ENCODE measurements at regions not wholly inside any gene's neighbourhood (a gene's known extent, or its start where the extent isn't known, plus 50 kb on each side); places are given as distances from the start of the nearest gene placed in this dataset.

DNA sequence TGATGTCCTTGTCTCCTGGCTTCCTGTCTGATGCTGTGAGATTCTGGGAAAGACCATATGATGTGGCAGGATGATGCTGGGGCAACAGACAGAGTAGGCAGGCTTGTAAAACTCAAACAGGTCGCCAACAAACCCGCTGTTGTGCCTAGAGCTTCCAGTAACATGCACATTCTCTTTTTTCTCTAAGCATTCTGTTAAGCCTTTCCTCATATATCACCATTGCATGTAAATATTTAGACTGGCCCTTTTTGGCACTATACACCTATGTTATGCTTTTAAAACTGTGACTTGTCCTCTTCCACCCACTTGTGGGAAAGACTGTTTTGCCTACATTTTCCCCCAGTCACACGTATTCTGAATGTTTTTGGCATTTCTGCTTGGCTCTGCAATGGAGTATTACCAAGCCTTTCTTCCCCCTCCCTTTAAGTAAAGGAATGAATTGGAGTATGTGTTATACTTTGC, 250.4 kb upstream of the TANK start (continued):
- TF ChIP-seq, protein P1, sequence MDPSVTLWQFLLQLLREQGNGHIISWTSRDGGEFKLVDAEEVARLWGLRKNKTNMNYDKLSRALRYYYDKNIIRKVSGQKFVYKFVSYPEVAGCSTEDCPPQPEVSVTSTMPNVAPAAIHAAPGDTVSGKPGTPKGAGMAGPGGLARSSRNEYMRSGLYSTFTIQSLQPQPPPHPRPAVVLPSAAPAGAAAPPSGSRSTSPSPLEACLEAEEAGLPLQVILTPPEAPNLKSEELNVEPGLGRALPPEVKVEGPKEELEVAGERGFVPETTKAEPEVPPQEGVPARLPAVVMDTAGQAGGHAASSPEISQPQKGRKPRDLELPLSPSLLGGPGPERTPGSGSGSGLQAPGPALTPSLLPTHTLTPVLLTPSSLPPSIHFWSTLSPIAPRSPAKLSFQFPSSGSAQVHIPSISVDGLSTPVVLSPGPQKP (IDR thresholded peaks at IDR 0.05; ENCODE audit: low read depth, low read length): no peak
- no peak for TF ChIP-seq ZNF302 (CRISPR knock-in tag; IDR thresholded peaks at IDR 0.05)
- no peak for TF ChIP-seq JUN (IDR thresholded peaks at IDR 0.05)
- TF ChIP-seq HOXB5 (CRISPR knock-in tag; IDR thresholded peaks at IDR 0.05): no peak
- TF ChIP-seq FOXS1 (CRISPR knock-in tag; IDR thresholded peaks at IDR 0.05): no peak
- no peak for TF ChIP-seq RCOR1 (IDR thresholded peaks at IDR 0.05; ENCODE audit: low read depth, low read length)
- no peak for TF ChIP-seq KDM1A (IDR thresholded peaks at IDR 0.05; ENCODE audit: low read depth)
- TF ChIP-seq, protein P2, sequence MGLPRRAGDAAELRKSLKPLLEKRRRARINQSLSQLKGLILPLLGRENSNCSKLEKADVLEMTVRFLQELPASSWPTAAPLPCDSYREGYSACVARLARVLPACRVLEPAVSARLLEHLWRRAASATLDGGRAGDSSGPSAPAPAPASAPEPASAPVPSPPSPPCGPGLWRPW (IDR thresholded peaks at IDR 0.05): no peak
- no peak for TF ChIP-seq GATA3 (IDR thresholded peaks at IDR 0.05; ENCODE audit: borderline replicate concordance)

DNA sequence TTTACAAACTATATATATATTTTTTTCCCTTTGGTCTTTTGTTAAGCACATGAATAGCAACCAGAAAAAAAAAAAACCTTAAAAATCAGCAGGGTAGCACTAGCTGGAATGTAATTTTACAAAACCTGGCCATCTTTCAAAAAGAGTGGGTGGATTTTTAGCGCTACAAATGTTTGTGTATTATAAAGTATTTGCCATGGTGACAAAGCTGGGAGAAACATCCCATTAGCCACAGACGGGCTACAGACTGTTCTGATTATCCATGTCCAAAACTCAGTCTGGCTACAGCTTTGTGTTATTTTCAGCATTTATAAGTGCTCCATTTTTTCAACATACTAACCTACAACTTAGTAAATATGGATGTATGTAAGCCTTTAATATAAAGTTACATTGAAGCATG, 249.5 kb upstream of the TANK start:
- TF ChIP-seq POLR2A (IDR thresholded peaks at IDR 0.05; ENCODE audit: low read length): no peak
- TF ChIP-seq MYC (IDR thresholded peaks at IDR 0.05; ENCODE audit: borderline replicate concordance, low read length): no peak
- TF ChIP-seq PHF8 (IDR thresholded peaks at IDR 0.05; ENCODE audit: borderline replicate concordance, low read depth): no peak
- TF ChIP-seq KDM5A (IDR thresholded peaks at IDR 0.05): no peak
- no peak for TF ChIP-seq FOXS1 (CRISPR knock-in tag; IDR thresholded peaks at IDR 0.05)
- no peak for TF ChIP-seq HOXB5 (CRISPR knock-in tag; IDR thresholded peaks at IDR 0.05)
- Histone ChIP-seq H3K9me3 (no peaks in the 10 kb centered on the region), H3K4me3 (no peak overlapping the region), H3K4me1 (peaks cover 12% of the 10 kb centered on the region; the same call in 2 of the 3 replicates), H3K27ac (no peak overlapping the region), H3K4me2 (no peak overlapping the region)
- ATAC-seq: no peak
- CTCF ChIA-PET: no interaction called here
- FAIRE-seq: no peak
- WGBS (ENCODE audit: missing lambda C conversion rate): 88% methylated on average over 2 of the region's 2 CpGs
- POLR2A ChIA-PET: no interaction called here
- no peak for DNase-seq (ENCODE audit: low read depth in 1 of 2, low spot score in 1 of 2)

DNA sequence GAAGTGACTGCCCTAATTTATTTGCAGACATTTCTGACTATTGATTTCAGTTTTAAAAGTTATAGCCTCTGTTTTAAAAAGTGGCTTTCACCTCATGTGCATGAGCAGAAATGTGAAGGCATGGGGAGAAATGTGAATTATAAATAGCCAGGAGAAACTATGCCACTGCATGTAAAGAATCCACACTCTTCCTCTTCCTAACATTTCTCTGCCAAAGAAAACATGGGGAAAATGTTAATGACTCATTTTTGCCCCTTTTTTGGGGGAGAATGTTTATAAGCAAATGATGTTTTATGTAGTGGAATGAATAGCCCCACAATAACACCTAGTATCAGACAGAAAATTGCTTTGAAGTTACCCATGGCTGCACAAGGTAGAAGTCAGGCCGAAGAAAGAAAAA, 249.0 kb upstream of the TANK start:
- no peak for ATAC-seq
- peaks cover 9% of the 10 kb centered on the region; the same call in 2 of the 3 replicates for H3K4me1 ChIP-seq
- CTCF ChIA-PET: interaction anchor here (0.6 kb wide), 1 partner anchor 181 kb away, joined by 3 read pairs; no protein-coding TSS in a partner anchor
- H3K9me3 ChIP-seq: no peaks in the 10 kb centered on the region
- H3K4me3 ChIP-seq: no peak overlapping the region
- H3K4me2 ChIP-seq: no peak overlapping the region
- H3K27ac ChIP-seq: no peak overlapping the region
- TF ChIP-seq, protein P3, sequence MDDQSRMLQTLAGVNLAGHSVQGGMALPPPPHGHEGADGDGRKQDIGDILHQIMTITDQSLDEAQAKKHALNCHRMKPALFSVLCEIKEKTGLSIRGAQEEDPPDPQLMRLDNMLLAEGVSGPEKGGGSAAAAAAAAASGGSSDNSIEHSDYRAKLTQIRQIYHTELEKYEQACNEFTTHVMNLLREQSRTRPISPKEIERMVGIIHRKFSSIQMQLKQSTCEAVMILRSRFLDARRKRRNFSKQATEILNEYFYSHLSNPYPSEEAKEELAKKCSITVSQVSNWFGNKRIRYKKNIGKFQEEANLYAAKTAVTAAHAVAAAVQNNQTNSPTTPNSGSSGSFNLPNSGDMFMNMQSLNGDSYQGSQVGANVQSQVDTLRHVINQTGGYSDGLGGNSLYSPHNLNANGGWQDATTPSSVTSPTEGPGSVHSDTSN (IDR thresholded peaks at IDR 0.05): no peak
- TF ChIP-seq KDM1A (IDR thresholded peaks at IDR 0.05; ENCODE audit: low read depth): no peak
- WGBS (ENCODE audit: missing lambda C conversion rate): 86% methylated on average over 1 of the region's 1 CpG
- no peak for DNase-seq (ENCODE audit: low read depth in 1 of 2, low spot score in 1 of 2)
- no peak for FAIRE-seq
- POLR2A ChIA-PET: no interaction called here

DNA sequence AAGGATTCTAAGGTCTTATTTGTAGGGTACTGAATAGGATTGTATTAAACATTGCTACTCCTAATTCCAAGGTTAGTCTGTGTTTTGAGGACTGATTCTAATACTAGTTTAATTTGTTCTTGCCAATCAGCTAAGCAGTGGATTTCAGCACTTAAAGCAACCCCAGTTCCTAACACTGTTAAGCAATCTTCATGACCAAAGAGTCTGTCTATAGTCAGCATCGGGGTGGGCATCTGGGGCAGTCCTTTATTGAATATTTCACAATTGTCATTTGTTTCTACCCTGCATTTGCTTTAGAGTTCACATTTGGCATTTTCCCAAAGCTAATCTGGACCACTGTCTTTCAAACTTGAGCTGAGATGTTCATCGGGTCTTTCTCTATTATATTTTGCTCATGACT, 248.0 kb upstream of the TANK start:
- Histone ChIP-seq H3K4me2 (no peak overlapping the region), H3K4me1 (no peaks in the 10 kb centered on the region; the same call in 2 of the 3 replicates), H3K4me3 (no peak overlapping the region), H3K27ac (no peak overlapping the region), H3K9me3 (no peaks in the 10 kb centered on the region)
- 71% methylated on average over 2 of the region's 2 CpGs for WGBS (ENCODE audit: missing lambda C conversion rate)
- DNase-seq (ENCODE audit: low read depth in 1 of 2, low spot score in 1 of 2) (no peak), FAIRE-seq (no peak), ATAC-seq (no peak)
- POLR2A ChIA-PET: no interaction called here
- CTCF ChIA-PET: no interaction called here
- TF ChIP-seq CHD2 (IDR thresholded peaks at IDR 0.05; ENCODE audit: low read length, partially characterized antibody) (no peak), ESRRA (IDR thresholded peaks at IDR 0.05; ENCODE audit: borderline replicate concordance, low read length) (no peak), JUN (IDR thresholded peaks at IDR 0.05) (no peak), NR3C1 (IDR thresholded peaks at IDR 0.05) (no peak), HOXB13 (CRISPR knock-in tag; IDR thresholded peaks at IDR 0.05; ENCODE audit: low read depth) (no peak), PHF8 (IDR thresholded peaks at IDR 0.05; ENCODE audit: borderline replicate concordance, low read depth) (no peak), MYC (IDR thresholded peaks at IDR 0.05; ENCODE audit: borderline replicate concordance, low read length) (no peak), KDM1A (IDR thresholded peaks at IDR 0.05; ENCODE audit: low read depth) (no peak), NPAS2 (CRISPR knock-in tag; IDR thresholded peaks at IDR 0.05; ENCODE audit: borderline replicate concordance) (no peak), RAD21 (conservative IDR thresholded peaks at IDR 0.05 in 1 of 2, IDR thresholded peaks at IDR 0.05 in 1 of 2) (no peak), HOXA7 (CRISPR knock-in tag; IDR thresholded peaks at IDR 0.05) (no peak), SREBF2 (IDR thresholded peaks at IDR 0.05) (no peak), KDM5A (IDR thresholded peaks at IDR 0.05) (no peak), MAZ (IDR thresholded peaks at IDR 0.05; ENCODE audit: borderline replicate concordance, low read depth, low read length) (no peak), FOSL2 (IDR thresholded peaks at IDR 0.05) (no peak), FOSL2 (CRISPR knock-in tag; IDR thresholded peaks at IDR 0.05) (no peak)
- TF ChIP-seq, protein P1 (IDR thresholded peaks at IDR 0.05; ENCODE audit: low read depth, low read length): no peak
- TF ChIP-seq, protein P4, sequence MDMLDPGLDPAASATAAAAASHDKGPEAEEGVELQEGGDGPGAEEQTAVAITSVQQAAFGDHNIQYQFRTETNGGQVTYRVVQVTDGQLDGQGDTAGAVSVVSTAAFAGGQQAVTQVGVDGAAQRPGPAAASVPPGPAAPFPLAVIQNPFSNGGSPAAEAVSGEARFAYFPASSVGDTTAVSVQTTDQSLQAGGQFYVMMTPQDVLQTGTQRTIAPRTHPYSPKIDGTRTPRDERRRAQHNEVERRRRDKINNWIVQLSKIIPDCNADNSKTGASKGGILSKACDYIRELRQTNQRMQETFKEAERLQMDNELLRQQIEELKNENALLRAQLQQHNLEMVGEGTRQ (IDR thresholded peaks at IDR 0.05): no peak
- TF ChIP-seq, protein P5, sequence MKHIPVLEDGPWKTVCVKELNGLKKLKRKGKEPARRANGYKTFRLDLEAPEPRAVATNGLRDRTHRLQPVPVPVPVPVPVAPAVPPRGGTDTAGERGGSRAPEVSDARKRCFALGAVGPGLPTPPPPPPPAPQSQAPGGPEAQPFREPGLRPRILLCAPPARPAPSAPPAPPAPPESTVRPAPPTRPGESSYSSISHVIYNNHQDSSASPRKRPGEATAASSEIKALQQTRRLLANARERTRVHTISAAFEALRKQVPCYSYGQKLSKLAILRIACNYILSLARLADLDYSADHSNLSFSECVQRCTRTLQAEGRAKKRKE (CRISPR knock-in tag; IDR thresholded peaks at IDR 0.05; ENCODE audit: low read depth): no peak
